Activated naive CD4-positive, alpha-beta T cell treated with anti-CD3 and anti-CD28 coated beads for 36 hours (primary cell): ENCODE measurements at regions not wholly inside any gene's neighbourhood (a gene's known extent, or its start where the extent isn't known, plus 50 kb on each side); places are given as distances from the start of the nearest gene placed in this dataset.

ENCODE experiments used
- CTCF ChIA-PET: fragments of 350-600 bp; sonication (Branson Sonifier 250); formaldehyde crosslinking; loops from one replicate; lab custom pipeline; 2021; ENCODE audit warnings: antibody characterized with exemption; lab: Charles Lee
- DNase-seq: peaks from one replicate; pipeline ENCODE4 v3.0.0-alpha.2; 2020
- H3K27ac Mint-ChIP-seq: one replicate; pipeline ENCODE4 v1.8.0; 2021; ENCODE audit warnings: mild to moderate bottlenecking, mixed read lengths
- H3K27me3 Mint-ChIP-seq: one replicate; pipeline ENCODE4 v1.8.0; 2021; ENCODE audit warnings: low read depth, mixed read lengths
- H3K36me3 Mint-ChIP-seq: one replicate; pipeline ENCODE4 v1.8.0; 2021; ENCODE audit warnings: low read depth, mixed read lengths
- H3K4me1 Mint-ChIP-seq: one replicate; pipeline ENCODE4 v1.8.0; 2021; ENCODE audit warnings: low read depth, mixed read lengths
- H3K4me3 Mint-ChIP-seq: one replicate; pipeline ENCODE4 v1.8.0; 2021; ENCODE audit warnings: mild to moderate bottlenecking, moderate library complexity, mixed read lengths
- H3K9me3 Mint-ChIP-seq: one replicate; pipeline ENCODE4 v1.8.0; 2021; ENCODE audit warnings: mixed read lengths
- intact Hi-C: fragments of 100-400 bp; cut with micrococcal nuclease; formaldehyde crosslinking; loops from one replicate; pipeline ENCODE4 v1.15.1; 2023

DNA sequence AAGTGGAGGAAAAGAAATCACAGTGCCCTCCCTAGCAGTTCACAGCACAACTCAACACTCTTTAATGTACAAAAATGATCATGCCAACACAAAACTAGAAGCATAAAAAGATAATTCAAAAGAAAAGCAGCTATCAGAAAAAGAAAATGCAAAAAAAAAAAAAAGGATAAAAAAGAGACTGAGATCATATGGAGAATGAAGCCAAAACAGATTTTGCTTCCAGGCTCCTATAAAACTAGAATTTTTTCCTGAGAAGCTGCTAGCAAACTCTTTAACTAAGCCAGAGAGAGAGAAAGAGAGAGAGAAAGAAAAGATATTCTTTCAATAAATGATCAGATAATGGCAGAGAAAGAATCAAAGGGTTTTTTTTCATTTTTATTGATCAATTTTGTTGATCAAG is 288.0 kb upstream of the ANKRD30A start:
- CTCF ChIA-PET, result no interaction called here
- H3K9me3 Mint-ChIP-seq, result no peaks in the 10 kb centered on the region

DNA sequence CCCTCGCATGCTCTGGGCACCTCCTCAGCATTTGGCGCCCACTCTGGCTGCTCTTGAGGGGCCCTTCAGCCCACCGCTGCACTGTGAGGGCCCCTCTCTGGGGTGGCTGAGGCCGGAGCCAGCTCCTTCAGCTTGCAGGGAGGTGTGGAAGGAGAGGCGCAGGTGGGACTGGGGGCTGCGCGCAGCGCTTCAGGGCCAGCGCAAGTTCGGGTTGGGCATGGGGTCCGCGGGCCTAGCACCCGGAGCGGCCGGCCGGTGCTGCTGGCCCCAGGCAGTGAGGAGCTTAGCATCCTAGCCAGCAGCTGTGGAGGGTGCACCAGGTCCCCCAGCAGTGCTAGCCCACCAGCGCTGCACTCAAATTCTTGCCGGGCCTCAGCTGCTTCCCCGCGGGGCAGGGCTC is 305.6 kb upstream of the ANKRD30A start:
- intact Hi-C loops, result no loop called here
- Mint-ChIP-seq H3K4me1 (no peaks in the 10 kb centered on the region), H3K4me3 (no peak overlapping the region), H3K36me3 (no peaks in the 10 kb centered on the region), H3K27me3 (no peaks in the 10 kb centered on the region), H3K9me3 (peaks cover 4% of the 10 kb centered on the region), H3K27ac (no peak overlapping the region)
- DNase-seq, result no peak
- CTCF ChIA-PET, result no interaction called here

More for the DNA sequence above, 288.0 kb upstream of the ANKRD30A start:
- Mint-ChIP-seq H3K4me3 (no peak overlapping the region), H3K27me3 (no peaks in the 10 kb centered on the region), H3K4me1 (no peaks in the 10 kb centered on the region), H3K36me3 (no peaks in the 10 kb centered on the region), H3K27ac (no peak overlapping the region)
- DNase-seq, result no peak
- intact Hi-C loops, result no loop called here

DNA sequence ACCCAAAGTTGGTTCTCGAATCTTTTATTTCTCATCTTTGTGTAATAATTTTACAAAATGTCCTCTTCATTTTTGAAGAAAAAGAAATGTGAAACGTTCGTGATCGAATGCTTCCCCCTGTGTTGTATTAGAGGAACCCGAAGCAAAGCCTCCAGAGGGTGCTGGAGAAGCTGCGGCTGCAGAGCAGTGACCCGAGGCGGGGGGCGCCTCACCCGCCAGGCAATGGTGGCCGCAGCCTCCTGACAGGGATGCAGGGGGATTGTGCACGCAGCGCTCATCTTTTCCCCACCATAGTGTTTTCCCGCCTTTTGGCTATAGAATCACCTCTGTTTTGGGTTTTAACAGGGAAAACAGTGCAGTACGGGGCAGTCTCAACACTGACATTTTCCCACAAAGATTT is 307.5 kb upstream of the ANKRD30A start:
- H3K27ac Mint-ChIP-seq, result no peak overlapping the region
- peaks cover 4% of the 10 kb centered on the region for H3K9me3 Mint-ChIP-seq
- H3K4me3 Mint-ChIP-seq, result no peak overlapping the region
- intact Hi-C loops, result no loop called here
- H3K27me3 Mint-ChIP-seq, result no peaks in the 10 kb centered on the region
- CTCF ChIA-PET, result no interaction called here
- no peaks in the 10 kb centered on the region for H3K4me1 Mint-ChIP-seq
- no peaks in the 10 kb centered on the region for H3K36me3 Mint-ChIP-seq
- no peak for DNase-seq

DNA sequence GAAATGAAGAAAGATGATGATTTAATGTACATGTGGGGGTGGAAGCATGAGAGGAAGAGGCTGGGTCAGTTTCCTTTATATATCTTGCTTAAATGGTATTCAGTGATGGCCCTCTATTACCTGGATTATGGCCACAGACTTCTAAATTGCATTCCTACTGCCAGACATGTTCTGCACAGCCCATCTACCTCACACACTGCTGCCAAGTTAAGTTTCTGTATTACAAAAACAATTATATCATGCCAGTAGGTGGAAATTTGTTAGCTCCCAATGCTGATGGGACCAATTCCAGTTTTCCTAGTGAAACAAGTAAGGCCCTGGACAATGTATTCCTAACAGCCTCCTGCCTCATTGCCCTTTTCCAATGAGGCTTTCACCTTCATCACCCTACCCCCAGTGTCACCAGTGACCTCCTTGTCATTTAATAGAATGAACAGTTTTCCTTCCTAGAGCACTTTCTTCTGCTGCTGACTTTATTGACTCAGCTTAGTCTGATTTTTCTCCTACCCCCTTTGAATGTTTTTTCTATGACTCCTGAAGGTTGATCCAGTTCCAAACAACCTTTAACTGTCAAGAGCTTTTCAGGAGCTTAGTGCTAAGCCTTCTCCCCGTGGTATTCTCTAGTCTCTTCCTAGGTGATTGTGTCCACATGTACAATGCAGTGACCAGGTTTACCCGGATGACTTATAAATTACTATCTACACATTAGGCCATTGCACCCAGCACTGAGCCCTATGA is 316.6 kb upstream of the ANKRD30A start:
- DNase-seq, result no peak
- H3K4me1 Mint-ChIP-seq, result no peaks in the 10 kb centered on the region
- H3K4me3 Mint-ChIP-seq, result no peak overlapping the region
- no peak overlapping the region for H3K27ac Mint-ChIP-seq
- H3K36me3 Mint-ChIP-seq, result no peaks in the 10 kb centered on the region
- intact Hi-C loops, result no loop called here
- no peaks in the 10 kb centered on the region for H3K27me3 Mint-ChIP-seq
- CTCF ChIA-PET, result no interaction called here
- peaks cover 2% of the 10 kb centered on the region for H3K9me3 Mint-ChIP-seq

DNA sequence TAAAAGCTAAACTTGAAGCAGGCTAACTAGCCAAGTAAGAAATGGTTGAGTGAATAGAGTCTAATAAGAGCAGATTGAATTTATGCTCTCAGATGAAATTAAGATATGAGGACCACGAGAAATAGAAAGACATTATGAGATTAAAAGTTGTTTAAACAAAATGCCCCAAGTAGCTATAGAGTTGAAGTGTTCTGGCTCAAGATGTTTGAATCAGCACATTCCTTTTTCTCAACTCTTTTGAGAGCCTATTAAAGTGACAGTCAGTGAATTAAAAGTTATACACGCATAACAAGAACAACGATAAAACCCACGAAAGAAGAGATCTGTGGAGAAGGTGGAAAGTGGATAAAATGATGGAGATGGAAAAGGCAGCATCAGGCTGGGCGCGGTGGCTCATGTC is 322.2 kb upstream of the ANKRD30A start:
- Mint-ChIP-seq H3K27me3 (no peaks in the 10 kb centered on the region), H3K4me1 (no peaks in the 10 kb centered on the region), H3K4me3 (no peak overlapping the region), H3K9me3 (no peaks in the 10 kb centered on the region), H3K36me3 (no peaks in the 10 kb centered on the region), H3K27ac (no peak overlapping the region)
- no peak for DNase-seq
- intact Hi-C loops, result no loop called here
- CTCF ChIA-PET, result no interaction called here

DNA sequence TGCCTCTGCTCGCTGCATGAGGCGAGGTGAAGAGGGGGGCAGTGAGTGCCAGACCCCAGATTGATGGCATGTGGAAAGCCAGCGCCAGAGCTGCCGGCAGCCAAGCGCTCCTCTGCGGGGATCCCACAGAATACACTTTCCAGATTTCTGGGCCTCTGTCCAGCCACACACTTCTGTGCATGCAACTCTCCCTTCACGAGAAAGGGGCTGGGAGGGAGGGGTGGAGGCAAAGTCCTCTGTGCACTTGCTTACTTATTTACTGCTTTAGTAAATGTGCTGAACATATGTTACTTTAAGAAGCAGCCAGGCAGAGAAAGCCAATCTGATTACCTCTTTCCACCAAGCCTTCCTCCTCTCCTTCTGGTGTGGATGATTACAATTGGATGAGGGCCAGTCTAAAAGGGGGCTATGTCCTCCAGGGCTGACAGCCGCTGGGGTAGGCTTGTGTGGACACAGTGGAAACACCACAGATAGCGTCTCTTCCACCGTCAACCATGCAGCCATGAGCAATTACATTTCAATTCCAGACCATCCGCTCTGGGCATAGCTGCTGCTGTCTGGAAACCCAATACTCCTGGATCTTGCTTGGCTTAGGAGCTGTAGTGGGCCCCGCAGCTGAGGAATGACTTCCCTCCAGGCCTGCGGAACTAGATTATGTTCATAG is 322.8 kb upstream of the ANKRD30A start:
- DNase-seq, result no peak
- no peaks in the 10 kb centered on the region for H3K27me3 Mint-ChIP-seq

DNA sequence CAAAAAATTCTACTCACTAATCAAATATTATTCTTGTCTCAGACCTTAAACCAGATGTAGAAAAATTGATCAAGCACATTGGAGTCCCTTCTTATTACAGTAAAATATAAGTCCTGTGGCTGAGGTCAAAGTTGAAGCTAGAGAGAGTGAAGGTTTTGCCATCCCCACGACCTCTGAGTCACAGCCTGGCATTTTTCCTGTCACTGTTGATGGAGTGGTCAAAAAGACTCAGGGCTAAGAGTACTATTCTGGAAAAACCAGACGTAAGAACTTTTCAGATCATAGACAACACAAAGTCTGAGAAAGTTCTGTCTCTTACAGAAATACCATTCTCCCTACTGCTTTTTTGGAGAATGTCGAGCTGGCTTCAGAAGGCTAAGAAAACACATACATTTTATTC is 323.7 kb upstream of the ANKRD30A start:
- no peak overlapping the region for H3K4me3 Mint-ChIP-seq
- no peaks in the 10 kb centered on the region for H3K4me1 Mint-ChIP-seq
- no peak overlapping the region for H3K27ac Mint-ChIP-seq
- intact Hi-C loops, result no loop called here
- CTCF ChIA-PET, result no interaction called here
- DNase-seq, result no peak
- H3K27me3 Mint-ChIP-seq, result no peaks in the 10 kb centered on the region
- no peaks in the 10 kb centered on the region for H3K9me3 Mint-ChIP-seq
- no peaks in the 10 kb centered on the region for H3K36me3 Mint-ChIP-seq

More for the DNA sequence above, 322.8 kb upstream of the ANKRD30A start:
- CTCF ChIA-PET, result no interaction called here
- H3K4me1 Mint-ChIP-seq, result no peaks in the 10 kb centered on the region
- no peak overlapping the region for H3K4me3 Mint-ChIP-seq
- no peaks in the 10 kb centered on the region for H3K36me3 Mint-ChIP-seq
- intact Hi-C loops, result no loop called here
- H3K9me3 Mint-ChIP-seq, result no peaks in the 10 kb centered on the region
- no peak overlapping the region for H3K27ac Mint-ChIP-seq

DNA sequence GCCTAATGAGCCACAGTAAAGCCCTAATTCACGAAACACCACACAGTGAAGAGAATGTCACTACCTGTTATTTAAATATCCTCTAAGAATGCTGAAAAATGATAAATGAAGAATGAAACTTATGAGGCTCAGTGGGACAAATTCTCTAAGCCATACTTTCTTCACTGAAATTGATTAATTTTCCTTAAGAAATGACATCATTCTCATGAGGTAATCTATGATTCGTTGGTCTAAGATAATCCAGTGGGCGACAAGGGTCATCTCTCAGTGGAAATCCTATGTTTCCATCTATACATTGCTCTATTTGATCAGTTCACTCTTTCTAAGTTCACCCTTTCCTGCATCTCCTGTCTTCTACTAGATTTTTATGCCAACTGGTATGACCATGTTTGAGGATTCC is 330.4 kb upstream of the ANKRD30A start:
- Mint-ChIP-seq H3K27me3 (no peaks in the 10 kb centered on the region), H3K27ac (no peak overlapping the region), H3K36me3 (no peaks in the 10 kb centered on the region), H3K4me3 (no peak overlapping the region), H3K4me1 (no peaks in the 10 kb centered on the region), H3K9me3 (peaks cover 1% of the 10 kb centered on the region)
- no peak for DNase-seq
- CTCF ChIA-PET, result no interaction called here
- intact Hi-C loops, result no loop called here

DNA sequence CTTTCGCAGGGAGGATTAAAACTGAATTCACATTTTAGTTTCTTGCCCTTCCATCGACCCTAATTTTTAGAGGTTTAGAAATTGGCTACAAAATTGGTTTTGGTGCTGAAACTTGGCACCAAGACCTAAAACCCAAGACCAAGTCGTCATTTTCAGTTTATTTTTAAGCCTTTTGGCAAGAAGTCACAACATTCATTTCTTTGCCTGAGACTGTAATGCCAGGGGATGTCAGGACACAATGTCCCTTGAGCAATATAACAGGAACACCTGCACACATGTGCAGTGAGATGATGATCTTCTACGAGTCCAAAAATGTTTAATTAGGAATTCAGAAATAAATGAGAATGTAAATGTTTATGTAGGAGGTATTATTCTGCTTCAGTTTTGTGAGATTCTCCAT is 335.4 kb upstream of the ANKRD30A start:
- intact Hi-C loops, result no loop called here
- no peak for DNase-seq
- no peaks in the 10 kb centered on the region for H3K27me3 Mint-ChIP-seq
- H3K4me3 Mint-ChIP-seq, result no peak overlapping the region
- peaks cover 1% of the 10 kb centered on the region for H3K9me3 Mint-ChIP-seq
- H3K36me3 Mint-ChIP-seq, result no peaks in the 10 kb centered on the region
- no peaks in the 10 kb centered on the region for H3K4me1 Mint-ChIP-seq
- CTCF ChIA-PET, result no interaction called here
- no peak overlapping the region for H3K27ac Mint-ChIP-seq

DNA sequence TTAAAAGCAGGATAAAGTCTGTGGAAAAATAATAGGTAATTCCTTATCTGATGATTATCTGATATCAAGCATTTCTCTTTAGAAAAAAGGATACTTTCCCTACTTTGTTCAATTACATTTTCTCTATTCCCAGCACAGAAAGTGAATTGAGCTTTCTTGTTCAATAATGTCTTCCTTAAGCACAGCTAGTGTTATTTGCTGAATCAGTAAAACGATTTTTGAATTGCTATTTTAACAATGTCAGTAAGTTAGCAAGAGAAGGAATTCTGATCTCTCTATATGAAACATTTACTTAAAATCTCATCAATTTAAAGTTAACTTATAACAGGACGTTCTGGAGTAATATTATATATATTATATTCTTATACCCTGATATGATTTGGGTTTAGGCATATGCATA is 337.2 kb upstream of the ANKRD30A start:
- H3K27me3 Mint-ChIP-seq, result no peaks in the 10 kb centered on the region
- H3K27ac Mint-ChIP-seq, result no peak overlapping the region
- H3K9me3 Mint-ChIP-seq, result peaks cover 1% of the 10 kb centered on the region
- no peak overlapping the region for H3K4me3 Mint-ChIP-seq
- DNase-seq, result no peak
- CTCF ChIA-PET, result no interaction called here
- H3K36me3 Mint-ChIP-seq, result no peaks in the 10 kb centered on the region
- no peaks in the 10 kb centered on the region for H3K4me1 Mint-ChIP-seq
- intact Hi-C loops, result no loop called here

DNA sequence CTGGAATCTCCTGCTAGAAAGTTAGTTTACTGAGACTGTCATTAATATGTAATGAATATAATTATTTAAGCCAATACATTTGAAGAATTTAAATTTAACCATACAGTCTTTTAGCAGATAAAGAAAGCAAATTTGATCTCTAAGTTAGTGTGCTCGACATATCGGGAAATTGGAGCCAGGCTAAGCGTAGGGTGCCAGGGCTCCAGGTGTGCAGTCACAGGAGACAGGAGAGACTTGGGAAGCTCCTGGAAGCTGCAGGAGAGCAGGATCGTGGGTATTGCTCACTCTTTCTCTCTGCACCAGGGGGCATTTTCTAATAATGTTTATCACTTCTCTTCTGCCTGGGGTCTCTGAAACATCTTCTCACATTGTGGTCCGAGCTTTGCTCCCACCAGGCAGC is 342.0 kb upstream of the ANKRD30A start:
- H3K27ac Mint-ChIP-seq, result no peak overlapping the region
- no peak overlapping the region for H3K4me3 Mint-ChIP-seq
- H3K9me3 Mint-ChIP-seq, result no peaks in the 10 kb centered on the region
- no peak for DNase-seq
- H3K27me3 Mint-ChIP-seq, result no peaks in the 10 kb centered on the region
- H3K36me3 Mint-ChIP-seq, result no peaks in the 10 kb centered on the region
- intact Hi-C loops, result no loop called here
- H3K4me1 Mint-ChIP-seq, result no peaks in the 10 kb centered on the region
- CTCF ChIA-PET, result no interaction called here

DNA sequence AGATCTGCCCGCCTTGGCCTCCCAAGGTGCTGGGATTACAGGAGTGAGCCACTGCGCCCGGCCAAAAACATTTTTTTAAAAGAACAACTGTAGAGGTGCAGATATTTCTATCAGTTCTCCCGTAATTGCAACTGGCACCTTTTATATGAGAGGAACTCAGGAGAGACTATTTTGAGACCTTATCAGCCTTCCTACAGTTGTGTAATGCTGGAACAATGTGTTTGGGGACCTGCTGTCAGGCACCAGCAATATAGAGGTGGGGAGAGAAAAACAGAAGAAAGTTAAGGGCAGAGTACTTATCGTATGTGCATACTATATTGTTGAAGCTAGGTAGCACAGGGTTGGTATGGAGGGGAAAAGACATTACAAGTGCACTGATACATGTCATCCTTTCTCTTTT is 343.8 kb upstream of the ANKRD30A start:
- CTCF ChIA-PET, result no interaction called here
- DNase-seq, result no peak
- H3K27me3 Mint-ChIP-seq, result no peaks in the 10 kb centered on the region
- H3K9me3 Mint-ChIP-seq, result peaks cover 5% of the 10 kb centered on the region
- intact Hi-C loops, result no loop called here
- no peak overlapping the region for H3K27ac Mint-ChIP-seq
- H3K4me3 Mint-ChIP-seq, result no peak overlapping the region
- H3K4me1 Mint-ChIP-seq, result no peaks in the 10 kb centered on the region
- H3K36me3 Mint-ChIP-seq, result no peaks in the 10 kb centered on the region

DNA sequence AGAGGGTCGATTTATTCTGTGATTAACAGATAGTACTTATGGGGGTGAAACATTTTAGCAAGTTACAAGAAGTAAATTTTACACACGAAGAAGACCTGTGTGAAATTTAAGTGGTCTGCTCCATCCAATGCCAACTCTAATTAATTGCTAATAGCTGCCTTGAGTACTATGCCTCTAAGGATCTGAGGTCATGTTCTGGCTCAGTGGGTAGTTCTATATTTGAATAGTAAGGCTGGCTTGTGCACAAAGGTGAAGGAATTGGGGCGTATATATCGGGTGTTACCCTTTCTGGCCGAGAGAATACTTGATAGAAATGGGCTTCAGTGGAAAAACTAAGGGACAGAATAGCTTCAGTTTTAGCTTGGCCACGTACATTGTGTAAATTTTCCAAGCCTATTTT is 345.2 kb upstream of the ANKRD30A start:
- Mint-ChIP-seq H3K4me1 (no peaks in the 10 kb centered on the region), H3K4me3 (no peak overlapping the region), H3K27ac (no peak overlapping the region), H3K36me3 (no peaks in the 10 kb centered on the region), H3K27me3 (no peaks in the 10 kb centered on the region), H3K9me3 (peaks cover 5% of the 10 kb centered on the region)
- intact Hi-C loops, result no loop called here
- CTCF ChIA-PET, result interaction anchor here (0.6 to 1.3 kb wide), 2 partner anchors 9 to 1538 kb away, joined by 3 to 5 read pairs; no protein-coding TSS in a partner anchor
- DNase-seq, result no peak
